CD4-positive, CD25-positive, alpha-beta regulatory T cell (primary cell): ENCODE measurements at regions not wholly inside any gene's neighbourhood (a gene's known extent, or its start where the extent isn't known, plus 50 kb on each side); places are given as distances from the start of the nearest gene placed in this dataset.
"Not testable (repeated sequence)": the region's sequence is repeated elsewhere in the genome, so short reads cannot be mapped to it uniquely, and the experiment has no call there.

Experiments
- ATAC-seq, 2 donors: fragments of 150-1000 bp; cut with Tn5 transposase; one replicate each; pipeline ENCODE4 v1.10.0; 2021; ENCODE audit warnings: low read depth in 2 of 2, moderate number of reproducible peaks in 2 of 2, moderate library complexity in 1 of 2
- DNase-seq, 3 donors: peaks; one replicate each; pipeline versions ENCODE4 v3.0.0 to v3.0.0-alpha.2; 2012 to 2022; ENCODE audit warnings: mixed read lengths in 1 of 3
- H3K27ac ChIP-seq: one replicate; pipeline ENCODE4 v1.7.0; 2013; ENCODE audit warnings: mild to moderate bottlenecking, low read length; ENCODE audit not compliant: insufficient read depth, poor library complexity, severe bottlenecking
- H3K27me3 ChIP-seq: one replicate; pipeline ENCODE4 v1.7.0; 2013; ENCODE audit warnings: low read length; ENCODE audit not compliant: control insufficient read depth, insufficient read depth
- H3K36me3 ChIP-seq: one replicate; pipeline ENCODE4 v1.7.0; 2013; ENCODE audit warnings: mild to moderate bottlenecking, low read length, moderate library complexity; ENCODE audit not compliant: control insufficient read depth, insufficient read depth
- H3K4me1 ChIP-seq: 2 replicates; pipeline ENCODE4 v1.7.0; 2013; ENCODE audit warnings: mild to moderate bottlenecking, low read length; ENCODE audit not compliant: insufficient read depth, control insufficient read depth, poor library complexity, severe bottlenecking
- H3K4me3 ChIP-seq: one replicate; pipeline ENCODE4 v1.7.0; 2013; ENCODE audit warnings: low read depth, mild to moderate bottlenecking, low read length, moderate library complexity
- H3K9me3 ChIP-seq, 2 experiments: 1 replicate in 1 of 2; 2 replicates in 1 of 2; pipeline ENCODE4 v1.7.0; 2013; ENCODE audit warnings: low read length in 2 of 2, mild to moderate bottlenecking in 1 of 2, moderate library complexity in 1 of 2; ENCODE audit not compliant: control insufficient read depth in 2 of 2
- H3K27ac Mint-ChIP-seq, 3 donors: one replicate each; pipeline ENCODE4 v1.8.0; 2020 to 2022; ENCODE audit warnings: mild to moderate bottlenecking in 3 of 3, mixed read lengths in 3 of 3, moderate library complexity in 2 of 3
- H3K27me3 Mint-ChIP-seq: one replicate; pipeline ENCODE4 v1.8.0; 2022; ENCODE audit warnings: mild to moderate bottlenecking, mixed read lengths
- H3K36me3 Mint-ChIP-seq: one replicate; pipeline ENCODE4 v1.8.0; 2020; ENCODE audit warnings: mixed read lengths
- H3K4me1 Mint-ChIP-seq, 4 donors: one replicate each; pipeline ENCODE4 v1.8.0; 2020 to 2022; ENCODE audit warnings: mixed read lengths in 4 of 4, mild to moderate bottlenecking in 1 of 4
- H3K4me3 Mint-ChIP-seq, 4 donors: one replicate each; pipeline ENCODE4 v1.8.0; 2020 to 2022; ENCODE audit warnings: mild to moderate bottlenecking in 4 of 4, mixed read lengths in 4 of 4, moderate library complexity in 3 of 4
- H3K9me3 Mint-ChIP-seq, 7 donors: one replicate each; pipeline ENCODE4 v1.8.0; 2020 to 2022; ENCODE audit warnings: mixed read lengths in 7 of 7, mild to moderate bottlenecking in 3 of 7, moderate library complexity in 2 of 7

DNA sequence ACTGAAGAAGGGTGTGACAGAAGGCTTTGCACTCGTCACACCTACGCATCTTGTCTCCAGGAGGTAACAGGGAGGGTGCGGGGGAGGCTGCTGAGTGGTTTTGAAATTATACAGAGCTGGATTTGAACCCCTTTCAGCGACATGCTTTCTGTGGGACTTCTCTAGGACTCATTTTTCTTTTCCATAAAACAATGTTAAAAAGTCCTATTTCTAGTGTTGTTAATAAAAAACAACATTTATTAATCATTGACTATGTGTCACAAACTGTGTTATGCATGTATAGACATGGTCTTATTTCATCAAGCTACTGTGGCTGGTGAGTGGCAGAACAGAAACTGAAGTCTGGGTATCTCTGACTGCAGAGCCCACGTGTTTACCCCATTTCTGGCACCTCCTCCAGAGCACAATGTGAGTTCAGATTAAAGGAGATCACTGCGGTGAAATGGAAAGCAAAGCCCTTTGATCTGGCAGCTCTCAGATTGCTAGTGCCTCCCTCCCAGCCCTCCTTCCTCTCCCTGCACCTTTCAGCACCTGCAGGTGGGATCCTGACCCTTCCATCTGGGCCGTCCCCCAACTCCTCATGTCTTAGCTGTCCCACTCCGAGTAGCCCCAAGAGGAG, 315.5 kb upstream of the MYT1L start:
- Mint-ChIP-seq H3K36me3 (no peaks in the 10 kb centered on the region), H3K27me3 (peaks cover 4% of the 10 kb centered on the region), H3K9me3 (no peaks in the 10 kb centered on the region), H3K4me1 (peaks cover 0 to 29% (median 3%) of the 10 kb centered on the region in 4 donors), H3K27ac (peak overlapping the region; percentile 10 to 91 (median 86)), H3K4me3 (peak overlapping the region in 2 of 4 donors; percentile 67 to 76)
- Histone ChIP-seq H3K36me3 (no peaks in the 10 kb centered on the region), H3K27ac (no peak overlapping the region), H3K4me1 (peaks cover 7% of the 10 kb centered on the region), H3K27me3 (no peaks in the 10 kb centered on the region), H3K4me3 (no peak overlapping the region), H3K9me3 (no peaks in the 10 kb centered on the region)
- DNase-seq (peak in 2 of 3 donors; percentile 56 to 75), ATAC-seq (peak; percentile 76 to 78)

DNA sequence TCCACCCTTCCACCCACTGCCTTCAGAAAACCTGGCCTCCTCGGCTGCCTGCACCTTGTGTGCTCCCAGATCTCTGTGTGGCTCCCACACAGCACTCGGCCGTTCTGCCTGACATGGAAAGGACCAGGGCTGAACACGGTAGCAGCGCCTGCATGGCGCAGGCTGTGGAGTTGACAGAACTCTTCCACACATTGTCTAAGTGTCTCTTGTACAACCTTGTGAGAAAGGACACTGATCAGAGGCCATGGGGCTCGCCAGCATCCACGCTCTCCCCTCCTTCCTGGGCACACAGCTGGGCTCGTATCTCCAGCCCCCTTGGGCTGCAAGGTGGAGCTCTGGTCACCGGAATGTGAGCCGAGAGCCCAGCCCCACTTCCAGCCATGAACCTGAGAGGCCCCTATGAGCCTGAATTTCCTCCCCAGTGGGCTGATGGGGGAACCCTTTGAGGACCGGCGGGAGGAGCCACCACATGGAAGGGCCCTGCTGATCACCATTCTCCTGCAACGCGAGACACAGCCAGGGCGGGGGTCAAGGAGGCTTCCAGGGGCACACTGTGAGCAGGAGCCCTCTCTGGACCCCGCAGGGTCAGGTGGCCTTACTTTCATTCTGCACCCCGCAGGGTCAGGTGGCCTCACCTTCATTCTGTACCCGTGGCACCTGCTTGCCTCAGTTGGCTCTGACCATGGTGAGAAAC, 314.2 kb upstream of the MYT1L start:
- H3K9me3 ChIP-seq = no peaks in the 10 kb centered on the region
- no peak for ATAC-seq
- DNase-seq = no peak
- H3K36me3 ChIP-seq = no peaks in the 10 kb centered on the region
- H3K36me3 Mint-ChIP-seq = no peaks in the 10 kb centered on the region
- H3K27me3 Mint-ChIP-seq = peaks cover 4% of the 10 kb centered on the region
- H3K4me3 Mint-ChIP-seq = no peak overlapping the region
- no peaks in the 10 kb centered on the region for H3K9me3 Mint-ChIP-seq
- H3K4me1 Mint-ChIP-seq = peaks cover 0 to 29% (median 3%) of the 10 kb centered on the region in 4 donors
- peak overlapping the region; percentile 67 to 89 (median 86) for H3K27ac Mint-ChIP-seq
- H3K27me3 ChIP-seq = no peaks in the 10 kb centered on the region
- H3K27ac ChIP-seq = peak overlapping the region; percentile 10
- peaks cover 7% of the 10 kb centered on the region for H3K4me1 ChIP-seq
- no peak overlapping the region for H3K4me3 ChIP-seq

DNA sequence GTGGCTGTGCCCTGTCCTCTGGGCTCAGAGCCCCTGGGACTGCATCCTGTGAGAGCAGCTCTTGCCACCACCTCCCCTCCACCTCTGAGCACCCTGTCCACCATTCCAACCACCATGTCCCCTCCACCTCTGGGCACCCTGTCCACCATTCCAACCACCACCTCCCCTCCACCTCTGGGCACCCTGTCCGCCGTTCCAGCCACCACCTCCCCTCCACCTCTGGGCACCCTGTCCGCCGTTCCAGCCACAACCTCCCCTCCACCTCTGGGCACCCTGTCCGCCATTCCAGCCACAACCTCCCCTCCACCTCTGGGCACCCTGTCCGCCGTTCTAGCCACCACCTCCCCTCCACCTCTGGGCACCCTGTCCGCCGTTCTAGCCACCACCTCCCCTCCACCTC, 313.7 kb upstream of the MYT1L start:
- not testable (repeated sequence) for ATAC-seq, H3K27ac ChIP-seq, H3K36me3 Mint-ChIP-seq, H3K9me3 ChIP-seq, H3K27me3 Mint-ChIP-seq, H3K27me3 ChIP-seq, H3K4me3 ChIP-seq, DNase-seq, H3K4me1 ChIP-seq, H3K9me3 Mint-ChIP-seq, H3K36me3 ChIP-seq, H3K4me3 Mint-ChIP-seq
- peaks cover 0 to 29% (median 3%) of the 10 kb centered on the region in 4 donors for H3K4me1 Mint-ChIP-seq
- peak overlapping the region in 1 of 3 donors; percentile 17 for H3K27ac Mint-ChIP-seq

DNA sequence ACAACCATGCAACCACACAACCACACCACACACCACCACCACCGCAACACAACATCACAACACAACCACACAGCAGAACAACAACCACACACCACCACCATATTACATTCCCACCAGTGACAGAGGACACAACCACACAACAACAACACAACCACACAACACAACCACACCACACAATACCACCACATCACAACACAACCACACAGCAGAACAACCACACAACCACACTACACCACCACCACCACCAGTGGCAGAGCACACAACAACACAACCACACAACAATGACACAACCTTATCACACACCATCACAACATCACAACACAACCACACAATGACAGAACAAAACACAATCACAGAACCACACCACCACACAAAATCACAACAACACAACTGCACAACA, 313.0 kb upstream of the MYT1L start:
- Mint-ChIP-seq H3K4me1 (peaks cover 0 to 29% (median 3%) of the 10 kb centered on the region in 4 donors), H3K4me3 (no peak overlapping the region), H3K27me3 (peaks cover 4% of the 10 kb centered on the region), H3K9me3 (no peaks in the 10 kb centered on the region), H3K27ac (peak overlapping the region; percentile 9 to 60 (median 52)), H3K36me3 (no peaks in the 10 kb centered on the region)
- Histone ChIP-seq H3K4me3 (no peak overlapping the region), H3K27me3 (no peaks in the 10 kb centered on the region), H3K27ac (no peak overlapping the region), H3K9me3 (no peaks in the 10 kb centered on the region), H3K4me1 (peaks cover 7% of the 10 kb centered on the region), H3K36me3 (no peaks in the 10 kb centered on the region)
- ATAC-seq = no peak
- DNase-seq = no peak

DNA sequence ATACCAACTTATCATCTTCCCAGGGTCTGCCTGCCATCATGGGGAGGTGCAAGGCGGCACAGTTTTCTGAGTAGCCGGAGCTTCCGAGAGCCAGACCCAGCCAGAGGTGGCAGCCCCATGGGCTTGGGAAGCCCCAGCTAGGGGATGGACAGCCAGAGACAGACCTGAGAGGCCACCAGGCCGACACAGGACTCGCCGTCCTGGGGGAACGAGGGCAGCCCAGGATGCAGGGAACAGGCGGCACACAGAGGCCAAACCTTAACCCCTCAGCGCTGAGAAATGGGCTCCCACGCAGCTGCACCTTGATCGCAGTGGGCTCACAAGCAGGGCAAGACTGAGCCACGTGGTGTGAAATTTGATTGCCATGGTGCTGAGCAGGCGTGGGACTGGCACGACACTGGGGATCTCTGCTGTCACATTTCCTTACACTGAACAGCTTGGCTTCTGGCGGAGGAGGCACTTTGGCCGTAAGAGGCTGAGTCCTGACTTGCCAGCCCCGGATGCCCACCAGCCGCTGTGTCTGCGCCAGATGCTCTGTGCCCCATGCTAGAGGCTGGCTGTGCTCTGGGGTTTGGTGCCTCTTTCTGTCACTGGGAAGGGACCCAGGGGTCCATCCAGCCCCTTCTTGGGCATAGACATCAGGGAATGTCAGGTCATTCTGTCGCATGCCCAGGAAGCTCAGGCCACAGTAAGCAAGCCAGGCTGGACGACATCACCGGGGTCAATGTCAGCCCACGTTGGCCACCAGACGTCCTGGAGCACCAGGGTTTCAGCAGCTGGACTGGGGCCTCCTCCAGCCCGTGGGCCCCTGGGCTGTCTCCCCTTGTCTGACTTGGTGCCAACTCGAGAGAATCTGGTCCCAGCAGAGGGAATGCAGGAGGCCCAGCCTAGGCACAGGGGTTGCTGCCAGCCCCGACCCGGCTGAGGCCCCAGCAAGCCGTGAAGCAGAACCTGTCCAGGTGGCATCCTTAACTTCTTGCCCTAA, 312.1 kb upstream of the MYT1L start:
- ATAC-seq (no peak), DNase-seq (no peak)
- Mint-ChIP-seq H3K36me3 (no peaks in the 10 kb centered on the region), H3K4me1 (peaks cover 0 to 29% (median 3%) of the 10 kb centered on the region in 4 donors), H3K9me3 (no peaks in the 10 kb centered on the region), H3K27me3 (peaks cover 4% of the 10 kb centered on the region), H3K27ac (peak overlapping the region in 1 of 3 donors; percentile 9), H3K4me3 (no peak overlapping the region)
- H3K27ac ChIP-seq = no peak overlapping the region
- H3K36me3 ChIP-seq = no peaks in the 10 kb centered on the region
- H3K4me3 ChIP-seq = no peak overlapping the region
- no peaks in the 10 kb centered on the region for H3K9me3 ChIP-seq
- H3K4me1 ChIP-seq = peaks cover 7% of the 10 kb centered on the region
- no peaks in the 10 kb centered on the region for H3K27me3 ChIP-seq

DNA sequence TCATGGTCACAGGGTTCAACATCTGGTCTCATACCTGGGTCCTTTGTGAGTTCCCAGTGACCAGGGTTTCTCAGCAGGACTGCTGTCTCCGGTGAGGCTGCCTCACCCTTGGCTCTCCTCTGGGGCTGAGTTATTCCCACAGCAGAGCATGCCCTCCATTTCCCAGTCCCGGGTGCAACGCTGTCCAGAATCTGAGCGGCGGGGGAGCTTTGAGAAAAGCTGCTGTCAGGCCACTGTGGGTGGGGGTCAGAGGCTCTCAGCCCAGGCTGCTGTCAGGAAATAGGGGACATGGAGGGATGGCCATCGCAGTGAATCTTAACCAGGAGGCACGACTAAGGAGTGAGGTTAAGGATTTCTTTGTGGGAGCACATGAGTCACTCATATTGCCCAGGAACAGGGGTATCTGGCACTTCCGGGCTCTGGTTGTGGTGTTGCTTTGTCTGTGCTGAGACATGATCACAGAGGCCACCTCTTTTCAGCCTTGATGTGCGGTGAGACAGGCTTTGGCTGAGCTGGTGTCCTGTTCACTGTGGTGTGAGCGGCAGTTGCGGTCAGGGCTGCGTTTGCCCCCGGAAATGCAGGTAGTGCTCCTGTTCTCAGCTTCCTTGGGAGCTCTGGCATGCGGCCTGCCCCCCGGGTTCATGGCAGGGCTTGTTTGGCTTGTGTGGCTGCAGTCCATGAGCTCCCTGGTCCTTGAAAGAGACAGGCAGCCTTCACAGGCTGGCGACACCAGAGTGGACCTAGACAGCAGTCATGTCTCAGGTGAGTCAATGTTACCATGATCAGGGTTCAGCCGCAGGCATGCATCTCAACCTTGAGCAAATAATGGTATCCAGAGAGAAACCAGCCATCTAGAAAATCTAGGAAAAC, 310.7 kb upstream of the MYT1L start:
- H3K27ac Mint-ChIP-seq = peak overlapping the region in 1 of 3 donors; percentile 53
- Histone ChIP-seq H3K36me3 (no peaks in the 10 kb centered on the region), H3K27ac (no peak overlapping the region), H3K4me1 (peaks cover 7% of the 10 kb centered on the region), H3K4me3 (no peak overlapping the region), H3K27me3 (no peaks in the 10 kb centered on the region), H3K9me3 (no peaks in the 10 kb centered on the region)
- peaks cover 0 to 17% (median 3%) of the 10 kb centered on the region in 4 donors for H3K4me1 Mint-ChIP-seq
- DNase-seq = no peak
- no peak for ATAC-seq
- H3K9me3 Mint-ChIP-seq = peaks cover 0 to 2% (median 0%) of the 10 kb centered on the region in 7 donors
- no peaks in the 10 kb centered on the region for H3K36me3 Mint-ChIP-seq
- H3K27me3 Mint-ChIP-seq = peaks cover 2% of the 10 kb centered on the region
- H3K4me3 Mint-ChIP-seq = peak overlapping the region in 1 of 4 donors; percentile 49

DNA sequence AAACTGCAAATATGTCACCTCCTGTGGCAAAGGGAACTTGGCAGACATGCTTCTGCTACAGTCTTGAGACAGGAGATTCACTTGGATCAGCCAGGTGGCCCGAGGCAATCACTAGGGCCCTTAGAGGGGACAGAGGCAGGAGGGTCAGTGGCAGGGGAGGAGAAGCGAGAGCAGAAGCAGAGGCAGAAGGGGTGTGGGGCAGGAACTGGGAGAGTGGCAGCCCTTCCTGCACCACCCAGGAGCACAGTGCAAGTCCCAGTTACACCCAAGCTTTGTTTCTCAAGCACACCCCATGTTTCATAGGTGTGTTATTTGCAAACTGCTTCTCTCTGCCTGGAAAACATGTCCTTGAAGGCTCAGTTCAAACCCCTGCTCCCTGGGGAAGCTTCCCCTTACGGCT, 309.7 kb upstream of the MYT1L start:
- no peaks in the 10 kb centered on the region for H3K27me3 ChIP-seq
- no peaks in the 10 kb centered on the region for H3K36me3 ChIP-seq
- peaks cover 0 to 8% (median 3%) of the 10 kb centered on the region in 4 donors for H3K4me1 Mint-ChIP-seq
- H3K27me3 Mint-ChIP-seq = no peaks in the 10 kb centered on the region
- peaks cover under 1% of the 10 kb centered on the region for H3K4me1 ChIP-seq
- H3K9me3 ChIP-seq = no peaks in the 10 kb centered on the region
- ATAC-seq = no peak
- H3K27ac Mint-ChIP-seq = no peak overlapping the region
- no peaks in the 10 kb centered on the region for H3K36me3 Mint-ChIP-seq
- no peak for DNase-seq
- H3K4me3 Mint-ChIP-seq = no peak overlapping the region
- H3K27ac ChIP-seq = no peak overlapping the region
- H3K4me3 ChIP-seq = no peak overlapping the region
- H3K9me3 Mint-ChIP-seq = peaks cover 0 to 2% (median 0%) of the 10 kb centered on the region in 7 donors
